ENCODE measurements at regions not wholly inside any gene's neighbourhood (a gene's known extent, or its start where the extent isn't known, plus 50 kb on each side); places are given as distances from the start of the nearest gene placed in this dataset.

- Histone ChIP-seq H3K36me3 (no peaks in the 10 kb centered on the region), H3K9me3 (replicated peaks) (peaks cover 23% of the 10 kb centered on the region), H3K4me1 (replicated peaks) (no peaks in the 10 kb centered on the region), H3K27ac (no peak overlapping the region), H3K4me3 (no peak overlapping the region), H3K27me3 (replicated peaks) (no peaks in the 10 kb centered on the region)
- no peak for DNase-seq (ENCODE audit: low read depth in 1 of 2, low spot score in 2 of 2)
These were observed 179.8 kb downstream of the ERMARD start for GRCh38 chr6:169931261-169931660.

- Histone ChIP-seq H3K9me3 (replicated peaks) (peaks cover 24% of the 10 kb centered on the region), H3K36me3 (no peaks in the 10 kb centered on the region), H3K4me3 (no peak overlapping the region), H3K27ac (no peak overlapping the region), H3K4me1 (replicated peaks) (no peaks in the 10 kb centered on the region), H3K27me3 (replicated peaks) (no peaks in the 10 kb centered on the region)
- no peak for DNase-seq (ENCODE audit: low read depth in 1 of 2, low spot score in 2 of 2)
These were observed 179.4 kb downstream of the ERMARD start for GRCh38 chr6:169930799-169931198.

GRCh38 chr6:169927711-169928110, 176.3 kb downstream of the ERMARD start:
- Histone ChIP-seq H3K36me3 (no peaks in the 10 kb centered on the region), H3K4me3 (no peak overlapping the region), H3K27ac (no peak overlapping the region), H3K4me1 (replicated peaks) (no peaks in the 10 kb centered on the region), H3K9me3 (replicated peaks) (peaks cover 21% of the 10 kb centered on the region), H3K27me3 (replicated peaks) (no peaks in the 10 kb centered on the region)
- no peak for DNase-seq (ENCODE audit: low read depth in 1 of 2, low spot score in 2 of 2)

GRCh38 chr6:169926617-169927417, 175.4 kb downstream of the ERMARD start:
- no peak overlapping the region for H3K27ac ChIP-seq
- no peak overlapping the region for H3K4me3 ChIP-seq
- no peaks in the 10 kb centered on the region for H3K4me1 ChIP-seq (replicated peaks)
- H3K36me3 ChIP-seq, result no peaks in the 10 kb centered on the region
- H3K9me3 ChIP-seq (replicated peaks), result peaks cover 21% of the 10 kb centered on the region
- no peaks in the 10 kb centered on the region for H3K27me3 ChIP-seq (replicated peaks)
- DNase-seq (ENCODE audit: low read depth in 1 of 2, low spot score in 2 of 2), result no peak

- Histone ChIP-seq H3K4me1 (replicated peaks) (no peaks in the 10 kb centered on the region), H3K27ac (no peak overlapping the region), H3K27me3 (replicated peaks) (no peaks in the 10 kb centered on the region), H3K4me3 (no peak overlapping the region), H3K9me3 (replicated peaks) (peaks cover 28% of the 10 kb centered on the region), H3K36me3 (no peaks in the 10 kb centered on the region)
- DNase-seq (ENCODE audit: low read depth in 1 of 2, low spot score in 2 of 2), result no peak
These were observed 172.3 kb downstream of the ERMARD start for GRCh38 chr6:169923468-169924464.

GRCh38 chr6:169921853-169922824, 170.7 kb downstream of the ERMARD start:
- Histone ChIP-seq H3K4me1 (replicated peaks) (no peaks in the 10 kb centered on the region), H3K4me3 (no peak overlapping the region), H3K27ac (no peak overlapping the region), H3K9me3 (replicated peaks) (peaks cover 31% of the 10 kb centered on the region), H3K36me3 (no peaks in the 10 kb centered on the region), H3K27me3 (replicated peaks) (no peaks in the 10 kb centered on the region)
- no peak for DNase-seq (ENCODE audit: low read depth in 1 of 2, low spot score in 2 of 2)

GRCh38 chr6:169921217-169921616, 169.8 kb downstream of the ERMARD start:
- Histone ChIP-seq H3K4me3 (no peak overlapping the region), H3K27ac (no peak overlapping the region), H3K4me1 (replicated peaks) (no peaks in the 10 kb centered on the region), H3K9me3 (replicated peaks) (peaks cover 30% of the 10 kb centered on the region), H3K36me3 (no peaks in the 10 kb centered on the region), H3K27me3 (replicated peaks) (no peaks in the 10 kb centered on the region)
- no peak for DNase-seq (ENCODE audit: low read depth in 1 of 2, low spot score in 2 of 2)

GRCh38 chr6:169920359-169921020, 169.1 kb downstream of the ERMARD start:
- no peak for DNase-seq (ENCODE audit: low read depth in 1 of 2, low spot score in 2 of 2)
- Histone ChIP-seq H3K27me3 (replicated peaks) (no peaks in the 10 kb centered on the region), H3K4me1 (replicated peaks) (no peaks in the 10 kb centered on the region), H3K9me3 (replicated peaks) (peaks cover 30% of the 10 kb centered on the region), H3K36me3 (no peaks in the 10 kb centered on the region), H3K4me3 (no peak overlapping the region), H3K27ac (no peak overlapping the region)

- Histone ChIP-seq H3K4me1 (replicated peaks) (no peaks in the 10 kb centered on the region), H3K27me3 (replicated peaks) (no peaks in the 10 kb centered on the region), H3K27ac (no peak overlapping the region), H3K36me3 (no peaks in the 10 kb centered on the region), H3K4me3 (no peak overlapping the region), H3K9me3 (replicated peaks) (peaks cover 28% of the 10 kb centered on the region)
- DNase-seq (ENCODE audit: low read depth in 1 of 2, low spot score in 2 of 2), result no peak
These were observed 167.6 kb downstream of the ERMARD start for GRCh38 chr6:169918954-169919549.

- H3K36me3 ChIP-seq, result no peaks in the 10 kb centered on the region
- H3K27me3 ChIP-seq (replicated peaks), result no peaks in the 10 kb centered on the region
- peaks cover 29% of the 10 kb centered on the region; the same call in 1 of the 2 replicates for H3K9me3 ChIP-seq (replicated peaks)
- no peak for DNase-seq (ENCODE audit: low read depth in 1 of 2, low spot score in 2 of 2)
- no peak overlapping the region for H3K4me3 ChIP-seq
- no peak overlapping the region for H3K27ac ChIP-seq
- no peaks in the 10 kb centered on the region for H3K4me1 ChIP-seq (replicated peaks)
These were observed 167.0 kb downstream of the ERMARD start for GRCh38 chr6:169918239-169918953.

- DNase-seq (ENCODE audit: low read depth in 1 of 2, low spot score in 2 of 2), result no peak
- Histone ChIP-seq H3K4me1 (replicated peaks) (no peaks in the 10 kb centered on the region), H3K9me3 (replicated peaks) (peaks cover 29% of the 10 kb centered on the region; the same call in 1 of the 2 replicates), H3K27me3 (replicated peaks) (no peaks in the 10 kb centered on the region), H3K36me3 (no peaks in the 10 kb centered on the region), H3K27ac (no peak overlapping the region), H3K4me3 (no peak overlapping the region)
These were observed 165.7 kb downstream of the ERMARD start for GRCh38 chr6:169917153-169917552.
